NB4 (cell line): ENCODE measurements at regions not wholly inside any gene's neighbourhood (a gene's known extent, or its start where the extent isn't known, plus 50 kb on each side); places are given as distances from the start of the nearest gene placed in this dataset.
A peak's percentile ranks its signal among the peaks of the same experiment; 100 is the strongest.

Experiments
- DNase-seq: peaks from one replicate; pipeline ENCODE4 v3.0.0; 2010; ENCODE audit warnings: low read depth
- H3K4me3 ChIP-seq: one replicate; pipeline ENCODE4 v1.5.1; 2011; ENCODE audit warnings: mild to moderate bottlenecking, low read depth, low read length, moderate library complexity
- CTCF ChIP-seq: IDR thresholded peaks from one replicate; pipeline ENCODE4 v1.5.1; 2012; ENCODE audit warnings: low read depth, low read length
- MAX ChIP-seq: IDR thresholded peaks from 2 replicates; pipeline ENCODE4 v1.6.1; 2011; ENCODE audit warnings: low read depth, low read length
- MYC ChIP-seq: IDR thresholded peaks from 2 replicates; pipeline ENCODE4 v1.6.1; 2011; ENCODE audit warnings: low read depth, low read length
- POLR2A ChIP-seq: IDR thresholded peaks from 2 replicates; pipeline ENCODE4 v1.6.1; 2011; ENCODE audit warnings: mild to moderate bottlenecking; ENCODE audit not compliant: insufficient read length; ENCODE audit errors: extremely low read depth

GRCh38 chr4:12645732-12646131, 838.4 kb downstream of the RAB28 start:
- no peak for DNase-seq
- no peak for TF ChIP-seq CTCF
- no peak for TF ChIP-seq MAX
- TF ChIP-seq MYC, result no peak
- TF ChIP-seq POLR2A, result no peak
- no peak overlapping the region for H3K4me3 ChIP-seq

GRCh38 chr4:12644261-12644660, 839.9 kb downstream of the RAB28 start:
- H3K4me3 ChIP-seq, result no peak overlapping the region
- no peak for TF ChIP-seq MYC
- TF ChIP-seq POLR2A, result no peak
- DNase-seq, result no peak

DNA sequence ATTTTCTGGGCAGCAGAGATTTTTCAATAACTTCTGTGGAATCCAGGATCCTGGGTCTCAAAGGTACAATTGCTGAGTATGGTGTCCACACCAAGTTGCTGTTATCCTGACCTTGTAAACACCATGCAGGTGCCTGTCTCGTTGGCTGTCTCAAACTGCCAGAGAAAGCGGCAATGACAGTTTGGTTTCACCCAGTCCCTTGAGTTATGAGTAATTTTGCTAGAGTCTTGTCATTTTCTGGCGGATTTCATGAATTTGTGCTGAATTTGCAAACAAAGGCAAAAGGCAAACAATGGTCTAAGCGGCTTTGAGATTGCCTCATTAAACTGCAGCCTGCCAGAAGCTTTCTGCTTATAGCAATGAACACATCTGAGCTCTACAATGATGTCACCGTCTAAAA, 847.9 kb downstream of the RAB28 start:
- H3K4me3 ChIP-seq, result no peak overlapping the region
- TF ChIP-seq POLR2A, result no peak
- no peak for TF ChIP-seq MYC
- TF ChIP-seq MAX, result no peak
- no peak for TF ChIP-seq CTCF
- DNase-seq, result no peak

DNA sequence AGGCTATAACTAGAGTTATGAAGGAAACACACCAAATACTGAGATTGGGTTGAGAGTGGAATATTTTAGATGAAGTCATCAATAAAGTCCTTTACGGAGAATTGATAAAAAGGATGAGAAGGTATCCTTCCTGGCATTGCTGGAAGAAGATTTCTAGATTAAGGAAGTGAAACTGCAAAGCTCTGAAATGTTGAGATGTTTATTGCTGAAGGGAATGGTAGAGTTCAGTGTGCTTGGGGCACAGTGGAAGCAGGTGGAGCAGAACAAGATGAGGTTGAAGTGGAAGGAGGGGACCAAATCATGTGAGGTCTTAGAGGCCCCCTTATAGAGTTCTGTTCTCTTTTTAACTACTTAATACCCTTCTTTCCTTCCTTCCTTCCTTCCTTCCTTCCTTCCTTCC, 848.5 kb downstream of the RAB28 start:
- no peak overlapping the region for H3K4me3 ChIP-seq
- TF ChIP-seq MAX (no peak), CTCF (no peak)

DNA sequence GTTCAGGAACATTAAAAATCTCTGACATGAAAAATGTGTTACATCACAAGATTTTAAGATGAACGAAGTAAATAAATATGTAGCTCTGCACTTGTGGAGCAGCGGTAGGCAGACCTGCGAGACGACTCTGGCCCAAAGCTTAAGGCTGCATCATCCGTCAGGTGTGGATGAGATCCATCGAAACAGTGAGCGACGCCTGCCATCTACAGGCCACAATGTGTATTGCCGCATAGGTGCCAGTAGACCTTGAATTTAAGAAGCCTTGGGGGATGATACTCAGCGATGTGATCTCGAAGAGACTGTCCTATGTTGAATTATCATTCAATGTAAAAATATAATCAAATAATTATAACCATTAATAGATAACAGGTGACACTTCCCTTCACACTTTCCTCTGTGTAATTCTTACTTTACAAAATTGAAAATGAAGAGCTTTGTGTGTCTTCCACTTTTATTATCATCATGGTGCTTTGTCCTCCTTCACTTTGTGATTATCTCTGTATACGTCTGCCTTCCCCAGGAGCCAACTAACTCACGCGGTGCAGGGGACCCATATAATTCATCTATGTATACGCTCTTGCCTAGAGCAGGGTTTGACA, 851.0 kb downstream of the RAB28 start:
- TF ChIP-seq CTCF (peak; percentile 98), POLR2A (no peak), MAX (peak; percentile 58)
- H3K4me3 ChIP-seq, result no peak overlapping the region
- DNase-seq, result peak; percentile 79

More for the DNA sequence above, 848.5 kb downstream of the RAB28 start:
- no peak for DNase-seq

GRCh38 chr4:12615822-12616221, 868.3 kb downstream of the RAB28 start:
- no peak overlapping the region for H3K4me3 ChIP-seq
- DNase-seq, result no peak
- TF ChIP-seq MAX (no peak), MYC (no peak), POLR2A (no peak), CTCF (no peak)
